Osteocyte (in vitro differentiated cells): ENCODE measurements at regions not wholly inside any gene's neighbourhood (a gene's known extent, or its start where the extent isn't known, plus 50 kb on each side); places are given as distances from the start of the nearest gene placed in this dataset.

Experiments used
- DNase-seq: peaks from one replicate; pipeline ENCODE4 v3.0.0; 2021; ENCODE audit warnings: mixed read lengths; ENCODE audit not compliant: unreplicated experiment; ENCODE audit errors: extremely low spot score
- H3K27ac Mint-ChIP-seq: one replicate; pipeline ENCODE4 v1.8.0; 2021; ENCODE audit warnings: mild to moderate bottlenecking, mixed read lengths; ENCODE audit not compliant: unreplicated experiment
- H3K27me3 Mint-ChIP-seq: one replicate; pipeline ENCODE4 v1.8.0; 2021; ENCODE audit warnings: mixed read lengths; ENCODE audit not compliant: unreplicated experiment
- H3K36me3 Mint-ChIP-seq: one replicate; pipeline ENCODE4 v1.8.0; 2021; ENCODE audit warnings: mixed read lengths; ENCODE audit not compliant: unreplicated experiment
- H3K4me1 Mint-ChIP-seq: one replicate; pipeline ENCODE4 v1.8.0; 2021; ENCODE audit warnings: mixed read lengths; ENCODE audit not compliant: unreplicated experiment
- H3K4me3 Mint-ChIP-seq: one replicate; pipeline ENCODE4 v1.8.0; 2021; ENCODE audit warnings: mild to moderate bottlenecking, moderate library complexity, mixed read lengths; ENCODE audit not compliant: unreplicated experiment
- H3K9me3 Mint-ChIP-seq: one replicate; pipeline ENCODE4 v1.8.0; 2021; ENCODE audit warnings: mixed read lengths; ENCODE audit not compliant: unreplicated experiment
- CTCF ChIP-seq: fragments of 200-600 bp; sonication (generic); IDR thresholded peaks from 2 replicates; pipeline ENCODE4 v1.5.0; 2021; ENCODE audit warnings: antibody characterized with exemption, mild to moderate bottlenecking, moderate library complexity

GRCh38 chr3:148008591-148008990 lies 599.4 kb downstream of the ZIC1 start:
- H3K4me3 Mint-ChIP-seq, result peak overlapping the region; percentile 29
- no peaks in the 10 kb centered on the region for H3K27me3 Mint-ChIP-seq
- H3K9me3 Mint-ChIP-seq, result peaks cover 11% of the 10 kb centered on the region
- no peak for DNase-seq
- peaks cover 42% of the 10 kb centered on the region for H3K4me1 Mint-ChIP-seq
- TF ChIP-seq CTCF, result no peak
- H3K36me3 Mint-ChIP-seq, result peaks cover 5% of the 10 kb centered on the region
- peak overlapping the region; percentile 77 for H3K27ac Mint-ChIP-seq

GRCh38 chr3:148020861-148021260 lies 611.7 kb downstream of the ZIC1 start:
- Mint-ChIP-seq H3K27me3 (no peaks in the 10 kb centered on the region), H3K4me1 (no peaks in the 10 kb centered on the region), H3K36me3 (peaks cover 8% of the 10 kb centered on the region), H3K4me3 (no peak overlapping the region), H3K27ac (no peak overlapping the region), H3K9me3 (peaks cover 35% of the 10 kb centered on the region)
- no peak for DNase-seq
- TF ChIP-seq CTCF, result no peak

- DNase-seq, result no peak
- peaks cover 30% of the 10 kb centered on the region for H3K9me3 Mint-ChIP-seq
- no peak overlapping the region for H3K27ac Mint-ChIP-seq
- TF ChIP-seq CTCF, result no peak
- no peak overlapping the region for H3K4me3 Mint-ChIP-seq
- H3K4me1 Mint-ChIP-seq, result peaks cover 5% of the 10 kb centered on the region
- H3K27me3 Mint-ChIP-seq, result no peaks in the 10 kb centered on the region
- peaks cover 7% of the 10 kb centered on the region for H3K36me3 Mint-ChIP-seq
Observed at GRCh38 chr3:148021381-148021780, 612.2 kb downstream of the ZIC1 start.

GRCh38 chr3:148023994-148024393 lies 614.8 kb downstream of the ZIC1 start:
- no peaks in the 10 kb centered on the region for H3K27me3 Mint-ChIP-seq
- H3K36me3 Mint-ChIP-seq, result no peaks in the 10 kb centered on the region
- peaks cover 5% of the 10 kb centered on the region for H3K4me1 Mint-ChIP-seq
- DNase-seq, result no peak
- H3K4me3 Mint-ChIP-seq, result no peak overlapping the region
- TF ChIP-seq CTCF, result no peak
- peaks cover 14% of the 10 kb centered on the region for H3K9me3 Mint-ChIP-seq
- no peak overlapping the region for H3K27ac Mint-ChIP-seq

- H3K36me3 Mint-ChIP-seq, result no peaks in the 10 kb centered on the region
- no peak overlapping the region for H3K27ac Mint-ChIP-seq
- H3K27me3 Mint-ChIP-seq, result no peaks in the 10 kb centered on the region
- peaks cover 14% of the 10 kb centered on the region for H3K9me3 Mint-ChIP-seq
- no peak for TF ChIP-seq CTCF
- DNase-seq, result no peak
- no peak overlapping the region for H3K4me3 Mint-ChIP-seq
- peaks cover 5% of the 10 kb centered on the region for H3K4me1 Mint-ChIP-seq
Observed at GRCh38 chr3:148026009-148026588, 616.9 kb downstream of the ZIC1 start.
